Thyroid gland (tissue), 4 donors: ENCODE measurements at regions not wholly inside any gene's neighbourhood (a gene's known extent, or its start where the extent isn't known, plus 50 kb on each side); places are given as distances from the start of the nearest gene placed in this dataset.

Source experiments
- CTCF ChIP-seq, 6 experiments: fragments of 200-600 bp in 3 of 6; fragments of 450-650 bp in 3 of 6; sonication (generic) in 3 of 6; IDR thresholded peaks; one replicate each; pipeline ENCODE4 v1.5.1; 2016 to 2019; ENCODE audit warnings: antibody characterized with exemption in 6 of 6, mild to moderate bottlenecking in 2 of 6, inconsistent platforms in 1 of 6, moderate library complexity in 1 of 6
- POLR2A ChIP-seq, 2 donors: fragments of 450-650 bp; IDR thresholded peaks; one replicate each; pipeline ENCODE4 v1.6.1; 2017; ENCODE audit warnings: antibody characterized with exemption in 2 of 2, mild to moderate bottlenecking in 2 of 2, moderate library complexity in 1 of 2

DNA sequence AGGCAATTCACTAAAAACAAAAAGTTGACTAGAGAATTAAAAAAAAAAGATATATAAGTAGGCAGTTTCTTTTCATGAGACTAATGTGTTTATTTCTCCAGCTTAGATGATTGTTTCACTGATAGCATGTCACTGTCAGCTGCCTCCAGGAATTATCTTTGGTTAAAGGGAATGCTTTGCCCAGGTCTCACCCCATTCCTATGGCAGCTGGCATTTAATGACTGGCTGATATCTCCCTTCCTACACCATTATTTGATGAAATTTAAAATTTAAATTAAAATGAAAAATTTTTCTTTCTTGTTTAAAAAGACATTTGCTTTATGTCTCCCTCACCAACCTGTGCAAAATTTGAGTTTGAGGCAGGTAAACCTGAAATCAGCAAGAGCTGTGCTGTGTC, 214.5 kb upstream of the PRSS1 start:
- TF ChIP-seq CTCF (IDR thresholded peaks at IDR 0.05) (no peak), POLR2A (IDR thresholded peaks at IDR 0.05) (no peak)
